ENCODE measurements at regions not wholly inside any gene's neighbourhood (a gene's known extent, or its start where the extent isn't known, plus 50 kb on each side); places are given as distances from the start of the nearest gene placed in this dataset.

DNA sequence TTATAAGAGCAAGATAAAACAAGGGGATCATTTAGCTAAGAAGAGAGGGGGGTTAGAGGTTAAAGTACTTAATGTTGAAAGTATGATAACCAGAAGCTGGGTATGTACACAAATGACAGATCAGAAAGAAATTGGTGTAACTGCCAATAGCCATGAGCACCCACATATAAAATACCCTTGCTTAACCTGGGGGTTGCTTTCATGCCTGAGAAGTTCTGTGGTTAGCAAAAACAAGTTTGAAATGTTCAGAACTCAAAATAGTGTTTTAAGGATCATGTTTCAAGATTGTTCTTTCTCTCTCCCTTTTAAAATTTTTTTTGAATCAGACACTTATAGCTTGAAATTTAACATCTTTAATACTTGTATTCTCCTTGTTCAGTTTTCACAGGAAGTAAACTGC lies 321.4 kb upstream of the GBE1 start:
- TF ChIP-seq ARNTL (CRISPR knock-in tag; IDR thresholded peaks at IDR 0.05; ENCODE audit: borderline replicate concordance, low read depth) (no peak), ZNF8 (CRISPR knock-in tag; IDR thresholded peaks at IDR 0.05) (no peak), TCF4 (CRISPR knock-in tag; IDR thresholded peaks at IDR 0.05; ENCODE audit: borderline replicate concordance) (no peak)
